Activated B cell treated with CpG ODN at 0.5 μM for 24 hours (primary cell): ENCODE measurements at regions not wholly inside any gene's neighbourhood (a gene's known extent, or its start where the extent isn't known, plus 50 kb on each side); places are given as distances from the start of the nearest gene placed in this dataset.

Source experiments
- ATAC-seq: fragments of 200-7000 bp; cut with Tn5 transposase; one replicate; pipeline ENCODE4 v1.10.0; 2021; ENCODE audit warnings: low read depth, mild to moderate bottlenecking, moderate library complexity
- CTCF ChIA-PET: fragments of 350-600 bp; sonication (Branson Sonifier 250); formaldehyde crosslinking; loops from one replicate; lab custom pipeline; 2021; ENCODE audit warnings: antibody characterized with exemption; lab: Charles Lee
- POLR2A ChIA-PET: fragments of 350-600 bp; sonication (Branson Sonifier 250); formaldehyde crosslinking; loops from one replicate; lab custom pipeline; 2021; ENCODE audit warnings: antibody characterized with exemption; lab: Charles Lee
- DNase-seq: peaks from one replicate; pipeline ENCODE4 v3.0.0; 2022
- H3K27ac Mint-ChIP-seq: one replicate; pipeline ENCODE4 v1.8.0; 2020; ENCODE audit warnings: mixed read lengths
- H3K27me3 Mint-ChIP-seq: one replicate; pipeline ENCODE4 v1.8.0; 2021; ENCODE audit warnings: mixed read lengths
- H3K36me3 Mint-ChIP-seq: one replicate; pipeline ENCODE4 v1.8.0; 2021; ENCODE audit warnings: low read depth, mixed read lengths
- H3K4me1 Mint-ChIP-seq: one replicate; pipeline ENCODE4 v1.8.0; 2021; ENCODE audit warnings: mixed read lengths
- H3K4me3 Mint-ChIP-seq: one replicate; pipeline ENCODE4 v1.8.0; 2020; ENCODE audit warnings: mild to moderate bottlenecking, mixed read lengths
- H3K9me3 Mint-ChIP-seq: one replicate; pipeline ENCODE4 v1.8.0; 2020; ENCODE audit warnings: mixed read lengths
- CTCF ChIP-seq: fragments of 200-600 bp; IDR thresholded peaks from one replicate; pipeline ENCODE4 v1.8.0; 2022; ENCODE audit warnings: antibody characterized with exemption, mild to moderate bottlenecking
- intact Hi-C: fragments of 100-400 bp; cut with micrococcal nuclease; formaldehyde crosslinking; loops from one replicate; pipeline ENCODE4 v1.15.1; 2024

GRCh38 chr14:27916326-27916725, 850.3 kb upstream of the FOXG1 start:
- H3K4me3 Mint-ChIP-seq = no peak overlapping the region
- no peak for DNase-seq
- H3K36me3 Mint-ChIP-seq = no peaks in the 10 kb centered on the region
- TF ChIP-seq CTCF = no peak
- no peaks in the 10 kb centered on the region for H3K27me3 Mint-ChIP-seq
- ChIA-PET POLR2A (no interaction called here), CTCF (no interaction called here)
- intact Hi-C loops = no loop called here
- H3K9me3 Mint-ChIP-seq = peaks cover 7% of the 10 kb centered on the region
- H3K4me1 Mint-ChIP-seq = no peaks in the 10 kb centered on the region
- H3K27ac Mint-ChIP-seq = no peak overlapping the region
- no peak for ATAC-seq

- ChIA-PET POLR2A (no interaction called here), CTCF (no interaction called here)
- intact Hi-C loops = no loop called here
- ATAC-seq = no peak
- peaks cover 7% of the 10 kb centered on the region for H3K9me3 Mint-ChIP-seq
- H3K36me3 Mint-ChIP-seq = no peaks in the 10 kb centered on the region
- no peak overlapping the region for H3K4me3 Mint-ChIP-seq
- no peak for DNase-seq
- H3K27me3 Mint-ChIP-seq = no peaks in the 10 kb centered on the region
- H3K4me1 Mint-ChIP-seq = no peaks in the 10 kb centered on the region
- no peak for TF ChIP-seq CTCF
- no peak overlapping the region for H3K27ac Mint-ChIP-seq
These were observed 848.7 kb upstream of the FOXG1 start for GRCh38 chr14:27917896-27918295.

- POLR2A ChIA-PET = no interaction called here
- CTCF ChIA-PET = no interaction called here
- H3K27me3 Mint-ChIP-seq = no peaks in the 10 kb centered on the region
- H3K9me3 Mint-ChIP-seq = peaks cover 12% of the 10 kb centered on the region
- no peaks in the 10 kb centered on the region for H3K4me1 Mint-ChIP-seq
- DNase-seq (no peak), ATAC-seq (no peak)
- no peaks in the 10 kb centered on the region for H3K36me3 Mint-ChIP-seq
- no peak overlapping the region for H3K4me3 Mint-ChIP-seq
- TF ChIP-seq CTCF = no peak
- intact Hi-C loops = no loop called here
- H3K27ac Mint-ChIP-seq = no peak overlapping the region
These were observed 839.1 kb upstream of the FOXG1 start for GRCh38 chr14:27927519-27927918.

- DNase-seq (no peak), ATAC-seq (no peak)
- Mint-ChIP-seq H3K27ac (no peak overlapping the region), H3K9me3 (peaks cover 7% of the 10 kb centered on the region), H3K4me1 (no peaks in the 10 kb centered on the region), H3K36me3 (no peaks in the 10 kb centered on the region), H3K27me3 (no peaks in the 10 kb centered on the region), H3K4me3 (no peak overlapping the region)
- intact Hi-C loops = no loop called here
- TF ChIP-seq CTCF = no peak
- POLR2A ChIA-PET = no interaction called here
- CTCF ChIA-PET = no interaction called here
These were observed 836.7 kb upstream of the FOXG1 start for GRCh38 chr14:27929797-27930347.

GRCh38 chr14:27938392-27938791, 828.2 kb upstream of the FOXG1 start:
- Mint-ChIP-seq H3K27me3 (no peaks in the 10 kb centered on the region), H3K4me1 (no peaks in the 10 kb centered on the region), H3K4me3 (no peak overlapping the region), H3K9me3 (peaks cover 8% of the 10 kb centered on the region), H3K27ac (no peak overlapping the region), H3K36me3 (no peaks in the 10 kb centered on the region)
- ChIA-PET POLR2A (no interaction called here), CTCF (no interaction called here)
- no peak for TF ChIP-seq CTCF
- intact Hi-C loops = no loop called here
- DNase-seq = no peak
- no peak for ATAC-seq
